ENCODE measurements at regions not wholly inside any gene's neighbourhood (a gene's known extent, or its start where the extent isn't known, plus 50 kb on each side); places are given as distances from the start of the nearest gene placed in this dataset.

DNA sequence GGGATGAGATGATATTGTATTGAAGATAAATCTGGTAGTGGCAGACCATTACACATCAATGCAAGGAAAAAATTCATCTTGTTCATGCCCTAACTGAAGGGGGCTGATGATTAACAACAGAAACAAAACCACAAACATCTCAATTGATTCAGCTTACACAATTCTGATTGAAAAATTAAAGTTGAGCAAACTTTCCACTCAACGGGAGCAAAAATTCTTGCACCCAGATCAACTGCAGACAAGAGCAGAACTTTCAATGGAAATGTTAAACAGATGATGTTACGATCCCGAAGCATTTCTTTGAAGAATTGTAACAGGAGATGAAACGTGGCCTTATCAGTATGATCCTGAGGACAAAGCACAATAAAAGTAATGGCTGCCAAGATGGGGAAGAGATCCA is 172.4 kb upstream of the SOX5 start:
- no peak for TF ChIP-seq CTCF (IDR thresholded peaks at IDR 0.05; ENCODE audit: insufficient read depth, low read depth, low read length)
- Histone ChIP-seq H3K36me3 (ENCODE audit: control insufficient read depth, insufficient read depth, low read length) (no peaks in the 10 kb centered on the region), H3K4me3 (ENCODE audit: low read depth, low read length) (no peak overlapping the region), H3K27me3 (ENCODE audit: control insufficient read depth, insufficient read depth, low read length) (no peaks in the 10 kb centered on the region)
- CTCF ChIA-PET: no interaction called here
- DNase-seq (ENCODE audit: low read depth): no peak
- POLR2A ChIA-PET: no interaction called here

DNA sequence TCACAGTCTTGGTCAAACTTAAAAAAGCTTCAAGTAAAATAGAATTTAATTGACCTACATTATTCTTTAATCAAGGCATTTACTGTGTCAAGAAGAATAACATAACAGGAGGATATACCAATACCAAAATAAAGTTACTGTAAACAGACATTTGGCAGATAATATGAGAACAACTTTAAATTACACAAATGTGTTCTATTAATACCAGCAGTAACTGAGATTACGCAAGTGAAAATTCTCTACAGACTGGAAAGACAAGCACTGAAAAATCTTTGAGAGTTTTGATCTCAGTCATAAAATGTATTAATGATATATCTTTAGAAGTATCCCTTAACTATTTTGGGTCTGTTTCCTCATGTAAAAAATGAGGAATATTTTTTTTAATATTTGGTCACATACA is 169.2 kb upstream of the SOX5 start:
- no peak for TF ChIP-seq CTCF (IDR thresholded peaks at IDR 0.05; ENCODE audit: insufficient read depth, low read depth, low read length)
- Histone ChIP-seq H3K36me3 (ENCODE audit: control insufficient read depth, insufficient read depth, low read length) (no peaks in the 10 kb centered on the region), H3K4me3 (ENCODE audit: low read depth, low read length) (no peak overlapping the region), H3K27me3 (ENCODE audit: control insufficient read depth, insufficient read depth, low read length) (no peaks in the 10 kb centered on the region)
- no peak for DNase-seq (ENCODE audit: low read depth)
- ChIA-PET POLR2A (no interaction called here), CTCF (no interaction called here)

DNA sequence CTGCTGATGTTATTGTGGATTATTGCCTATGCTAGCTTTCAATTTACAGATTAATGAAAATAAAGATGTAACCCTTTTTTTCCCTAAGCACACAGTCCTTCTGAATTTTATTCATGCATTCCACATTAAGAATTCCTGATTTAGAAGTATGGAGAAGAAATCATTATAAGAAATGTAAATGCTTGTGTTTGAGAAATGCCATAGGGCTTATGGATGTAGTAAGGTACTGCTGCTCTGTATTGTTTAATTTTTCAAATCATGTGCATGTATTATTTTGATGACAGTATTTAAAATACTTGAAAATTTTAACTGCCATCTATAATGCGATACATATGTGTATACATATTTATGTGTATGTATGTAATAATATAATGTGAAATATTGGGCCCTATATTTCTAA is 167.1 kb upstream of the SOX5 start:
- no peak for DNase-seq (ENCODE audit: low read depth)
- Histone ChIP-seq H3K4me3 (ENCODE audit: low read depth, low read length) (no peak overlapping the region), H3K27me3 (ENCODE audit: control insufficient read depth, insufficient read depth, low read length) (no peaks in the 10 kb centered on the region), H3K36me3 (ENCODE audit: control insufficient read depth, insufficient read depth, low read length) (no peaks in the 10 kb centered on the region)
- TF ChIP-seq CTCF (IDR thresholded peaks at IDR 0.05; ENCODE audit: insufficient read depth, low read depth, low read length): no peak
- ChIA-PET POLR2A (no interaction called here), CTCF (no interaction called here)

- Histone ChIP-seq H3K4me3 (ENCODE audit: low read depth, low read length) (no peak overlapping the region), H3K27me3 (ENCODE audit: control insufficient read depth, insufficient read depth, low read length) (no peaks in the 10 kb centered on the region), H3K36me3 (ENCODE audit: control insufficient read depth, insufficient read depth, low read length) (no peaks in the 10 kb centered on the region)
- no peak for DNase-seq (ENCODE audit: low read depth)
- CTCF ChIA-PET: no interaction called here
- POLR2A ChIA-PET: no interaction called here
- TF ChIP-seq CTCF (IDR thresholded peaks at IDR 0.05; ENCODE audit: insufficient read depth, low read depth, low read length): no peak
Measured at GRCh38 chr12:24113701-24114100, 164.2 kb upstream of the SOX5 start.

GRCh38 chr12:24111616-24112015 is 162.1 kb upstream of the SOX5 start:
- POLR2A ChIA-PET: no interaction called here
- Histone ChIP-seq H3K36me3 (ENCODE audit: control insufficient read depth, insufficient read depth, low read length) (no peaks in the 10 kb centered on the region), H3K4me3 (ENCODE audit: low read depth, low read length) (no peak overlapping the region), H3K27me3 (ENCODE audit: control insufficient read depth, insufficient read depth, low read length) (no peaks in the 10 kb centered on the region)
- CTCF ChIA-PET: no interaction called here
- TF ChIP-seq CTCF (IDR thresholded peaks at IDR 0.05; ENCODE audit: insufficient read depth, low read depth, low read length): no peak
- DNase-seq (ENCODE audit: low read depth): no peak
